ENCODE measurements at regions not wholly inside any gene's neighbourhood (a gene's known extent, or its start where the extent isn't known, plus 50 kb on each side); places are given as distances from the start of the nearest gene placed in this dataset.

- TF ChIP-seq, protein P1, sequence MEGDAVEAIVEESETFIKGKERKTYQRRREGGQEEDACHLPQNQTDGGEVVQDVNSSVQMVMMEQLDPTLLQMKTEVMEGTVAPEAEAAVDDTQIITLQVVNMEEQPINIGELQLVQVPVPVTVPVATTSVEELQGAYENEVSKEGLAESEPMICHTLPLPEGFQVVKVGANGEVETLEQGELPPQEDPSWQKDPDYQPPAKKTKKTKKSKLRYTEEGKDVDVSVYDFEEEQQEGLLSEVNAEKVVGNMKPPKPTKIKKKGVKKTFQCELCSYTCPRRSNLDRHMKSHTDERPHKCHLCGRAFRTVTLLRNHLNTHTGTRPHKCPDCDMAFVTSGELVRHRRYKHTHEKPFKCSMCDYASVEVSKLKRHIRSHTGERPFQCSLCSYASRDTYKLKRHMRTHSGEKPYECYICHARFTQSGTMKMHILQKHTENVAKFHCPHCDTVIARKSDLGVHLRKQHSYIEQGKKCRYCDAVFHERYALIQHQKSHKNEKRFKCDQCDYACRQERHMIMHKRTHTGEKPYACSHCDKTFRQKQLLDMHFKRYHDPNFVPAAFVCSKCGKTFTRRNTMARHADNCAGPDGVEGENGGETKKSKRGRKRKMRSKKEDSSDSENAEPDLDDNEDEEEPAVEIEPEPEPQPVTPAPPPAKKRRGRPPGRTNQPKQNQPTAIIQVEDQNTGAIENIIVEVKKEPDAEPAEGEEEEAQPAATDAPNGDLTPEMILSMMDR (IDR thresholded peaks at IDR 0.05): no peak
- TF ChIP-seq POLR2A (IDR thresholded peaks at IDR 0.05) (no peak), POLR2AphosphoS5 (IDR thresholded peaks at IDR 0.05) (no peak)
- Histone ChIP-seq H3K4me1 (no peaks in the 10 kb centered on the region), H3K9me3 (no peaks in the 10 kb centered on the region), H3K36me3 (no peaks in the 10 kb centered on the region), H3K27ac (no peak overlapping the region), H3K27me3 (no peaks in the 10 kb centered on the region), H3K4me3 (no peak overlapping the region)
- intact Hi-C loops (cut with DNase I; ENCODE audit: low total_unique reads): no loop called here
- DNase-seq (ENCODE audit: low spot score in 2 of 2): no peak
Measured at GRCh38 chr2:82792316-82792715, 1666.8 kb downstream of the SUCLG1 start.

GRCh38 chr2:82790206-82791021, 1668.7 kb downstream of the SUCLG1 start:
- intact Hi-C loops (cut with DNase I; ENCODE audit: low total_unique reads): no loop called here
- Histone ChIP-seq H3K4me1 (no peaks in the 10 kb centered on the region), H3K36me3 (no peaks in the 10 kb centered on the region), H3K9me3 (no peaks in the 10 kb centered on the region), H3K27ac (no peak overlapping the region), H3K27me3 (no peaks in the 10 kb centered on the region), H3K4me3 (no peak overlapping the region)
- DNase-seq (ENCODE audit: low spot score in 2 of 2): no peak
- TF ChIP-seq, protein P1 (IDR thresholded peaks at IDR 0.05): no peak
- TF ChIP-seq POLR2AphosphoS5 (IDR thresholded peaks at IDR 0.05) (no peak), POLR2A (IDR thresholded peaks at IDR 0.05) (no peak)

- TF ChIP-seq POLR2A (IDR thresholded peaks at IDR 0.05): no peak
- no peak for TF ChIP-seq POLR2AphosphoS5 (IDR thresholded peaks at IDR 0.05)
- TF ChIP-seq, protein P1 (IDR thresholded peaks at IDR 0.05): no peak
- Histone ChIP-seq H3K4me1 (no peaks in the 10 kb centered on the region), H3K36me3 (no peaks in the 10 kb centered on the region), H3K9me3 (no peaks in the 10 kb centered on the region), H3K27ac (no peak overlapping the region), H3K4me3 (no peak overlapping the region), H3K27me3 (no peaks in the 10 kb centered on the region)
- intact Hi-C loops (cut with DNase I; ENCODE audit: low total_unique reads): no loop called here
- DNase-seq (ENCODE audit: low spot score in 2 of 2): no peak
Measured at GRCh38 chr2:82789851-82790205, 1669.3 kb downstream of the SUCLG1 start.

GRCh38 chr2:82781176-82781915, 1677.7 kb downstream of the SUCLG1 start:
- Histone ChIP-seq H3K36me3 (no peaks in the 10 kb centered on the region), H3K4me3 (no peak overlapping the region), H3K27me3 (no peaks in the 10 kb centered on the region), H3K9me3 (no peaks in the 10 kb centered on the region), H3K27ac (no peak overlapping the region), H3K4me1 (no peaks in the 10 kb centered on the region)
- intact Hi-C loops (cut with DNase I; ENCODE audit: low total_unique reads): no loop called here
- TF ChIP-seq POLR2A (IDR thresholded peaks at IDR 0.05) (no peak), POLR2AphosphoS5 (IDR thresholded peaks at IDR 0.05) (no peak)
- TF ChIP-seq, protein P1 (IDR thresholded peaks at IDR 0.05): no peak
- DNase-seq (ENCODE audit: low spot score in 2 of 2): no peak

- Histone ChIP-seq H3K4me1 (no peaks in the 10 kb centered on the region), H3K27me3 (no peaks in the 10 kb centered on the region), H3K27ac (no peak overlapping the region), H3K36me3 (no peaks in the 10 kb centered on the region), H3K4me3 (no peak overlapping the region), H3K9me3 (no peaks in the 10 kb centered on the region)
- intact Hi-C loops (cut with DNase I; ENCODE audit: low total_unique reads): no loop called here
- TF ChIP-seq POLR2A (IDR thresholded peaks at IDR 0.05) (no peak), POLR2AphosphoS5 (IDR thresholded peaks at IDR 0.05) (no peak)
- TF ChIP-seq, protein P1 (IDR thresholded peaks at IDR 0.05): no peak
- DNase-seq (ENCODE audit: low spot score in 2 of 2): no peak
Measured at GRCh38 chr2:82780050-82780449, 1679.0 kb downstream of the SUCLG1 start.

Measured in breast epithelium (tissue), 4 donors.